OCI-LY3 (cell line): ENCODE measurements at regions not wholly inside any gene's neighbourhood (a gene's known extent, or its start where the extent isn't known, plus 50 kb on each side); places are given as distances from the start of the nearest gene placed in this dataset.
A peak's percentile ranks its signal among the peaks of the same experiment; 100 is the strongest.

Experiments used
- H2AFZ ChIP-seq: fragments of 200-600, 300-600 bp; shearing (Covaris generic); 2 replicates; pipeline ENCODE4 v1.6.0; 2014; ENCODE audit warnings: antibody characterized with exemption, low read depth, low read length
- H3K27ac ChIP-seq: fragments of 200-600, 300-600 bp; sonication (generic); 2 replicates; pipeline ENCODE4 v1.5.1; 2014; ENCODE audit warnings: mild to moderate bottlenecking, low read length, moderate library complexity, mixed read lengths
- H3K27me3 ChIP-seq: fragments of 200-600, 300-600 bp; sonication (generic); 2 replicates; pipeline ENCODE4 v1.6.1; 2014; ENCODE audit warnings: low read depth, low read length, mixed read lengths
- H3K36me3 ChIP-seq: fragments of 200-600, 300-600 bp; sonication (generic); replicated peaks from 2 replicates; pipeline ENCODE3; 2014; ENCODE audit warnings: low read depth, low read length, mixed read lengths
- H3K4me1 ChIP-seq: fragments of 300-600, 200-600 bp; sonication (generic); 2 replicates; pipeline ENCODE4 v1.6.1; 2014; ENCODE audit warnings: low read length, mixed read lengths
- H3K4me2 ChIP-seq: fragments of 200-600, 300-600 bp; sonication (generic); 2 replicates; pipeline ENCODE4 v1.6.1; 2014; ENCODE audit warnings: low read length, mixed read lengths
- H3K4me3 ChIP-seq: fragments of 300-600, 200-600 bp; sonication (generic); 2 replicates; pipeline ENCODE4 v1.5.1; 2014; ENCODE audit warnings: antibody characterized with exemption, mild to moderate bottlenecking, low read length, moderate library complexity
- H3K79me2 ChIP-seq: fragments of 300-600, 200-600 bp; shearing (Covaris generic); 2 replicates; pipeline ENCODE4 v1.6.1; 2014; ENCODE audit warnings: mild to moderate bottlenecking, low read length, mixed read lengths
- H3K9ac ChIP-seq: fragments of 300-600, 200-600 bp; shearing (Covaris generic); 2 replicates; pipeline ENCODE4 v1.6.0; 2014; ENCODE audit warnings: mild to moderate bottlenecking, low read length, moderate library complexity
- H3K9me3 ChIP-seq: fragments of 200-600, 300-600 bp; shearing (Covaris generic); 2 replicates; pipeline ENCODE4 v1.6.1; 2014; ENCODE audit warnings: low read length, mixed read lengths; ENCODE audit not compliant: insufficient read depth
- H4K20me1 ChIP-seq: fragments of 200-600, 300-600 bp; sonication (generic); 2 replicates; pipeline ENCODE4 v1.6.1; 2016; ENCODE audit warnings: low read length, mixed read lengths; ENCODE audit not compliant: insufficient read depth
- CTCF ChIP-seq: fragments of 200-600, 300-600 bp; sonication (generic); IDR thresholded peaks from 2 replicates; pipeline ENCODE4 v1.5.1; 2014; ENCODE audit warnings: antibody characterized with exemption, low read length, low read depth
- EZH2phosphoT487 ChIP-seq: fragments of 200-600 bp; shearing (Covaris generic); IDR thresholded peaks from 2 replicates; pipeline ENCODE4 v1.6.1; 2018; ENCODE audit warnings: antibody characterized with exemption, mixed run types, low read depth

DNA sequence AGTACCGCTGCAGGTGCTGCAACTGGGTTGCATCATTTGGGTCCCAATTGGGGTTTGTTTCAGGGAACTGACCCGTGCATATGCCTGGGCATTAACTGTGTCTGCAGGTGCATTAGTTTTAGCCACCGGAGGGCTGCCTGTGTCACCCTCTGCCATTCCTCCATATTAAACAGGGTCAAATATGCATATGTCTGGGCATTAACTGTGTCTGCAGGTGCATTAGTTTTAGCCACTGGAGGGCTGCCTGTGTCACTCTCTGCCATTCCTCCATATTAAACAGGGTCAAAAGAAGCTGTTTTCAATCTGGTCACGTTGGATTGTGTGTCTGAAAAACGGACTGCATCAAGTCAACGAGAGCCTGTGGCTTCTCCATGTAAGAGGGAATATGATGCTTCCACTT lies 1317.0 kb downstream of the TMEM121 start:
- H2AFZ ChIP-seq: no peak overlapping the region
- TF ChIP-seq CTCF (peak; percentile 33), EZH2phosphoT487 (no peak)
- H3K9me3 ChIP-seq: no peaks in the 10 kb centered on the region
- H3K36me3 ChIP-seq: no peaks in the 10 kb centered on the region
- H3K79me2 ChIP-seq: peaks cover 40% of the 10 kb centered on the region
- H3K27me3 ChIP-seq: no peaks in the 10 kb centered on the region
- peaks cover under 1% of the 10 kb centered on the region; the same call in 1 of the 2 replicates for H4K20me1 ChIP-seq
- peak overlapping the region; percentile 85 for H3K4me3 ChIP-seq
- H3K4me2 ChIP-seq: peak overlapping the region; percentile 93
- H3K9ac ChIP-seq: peak overlapping the region; percentile 97
- peaks cover 43% of the 10 kb centered on the region for H3K4me1 ChIP-seq
- peak overlapping the region; percentile 91 for H3K27ac ChIP-seq

- H3K4me2 ChIP-seq: peak overlapping the region; percentile 93
These were observed 1317.6 kb downstream of the TMEM121 start for GRCh38 chr14:106843951-106844483.

GRCh38 chr14:106844608-106845285 lies 1318.4 kb downstream of the TMEM121 start:
- Histone ChIP-seq H3K4me2 (peak overlapping the region; percentile 93), H3K27ac (peak overlapping the region; percentile 91), H3K36me3 (peaks cover 2% of the 10 kb centered on the region), H3K9ac (peak overlapping the region; percentile 97), H3K27me3 (no peaks in the 10 kb centered on the region), H3K4me3 (peak overlapping the region; percentile 85), H3K9me3 (no peaks in the 10 kb centered on the region), H4K20me1 (peaks cover 12% of the 10 kb centered on the region; the same call in 1 of the 2 replicates), H2AFZ (peak overlapping the region; percentile 42; the same call in 1 of the 2 replicates), H3K79me2 (peaks cover 54% of the 10 kb centered on the region), H3K4me1 (peaks cover 55% of the 10 kb centered on the region)
- TF ChIP-seq EZH2phosphoT487 (no peak), CTCF (no peak)

More at GRCh38 chr14:106843951-106844483, 1317.6 kb downstream of the TMEM121 start:
- Histone ChIP-seq H3K36me3 (peaks cover under 1% of the 10 kb centered on the region), H3K9ac (peak overlapping the region; percentile 97), H2AFZ (peak overlapping the region; percentile 42; the same call in 1 of the 2 replicates), H3K79me2 (peaks cover 46% of the 10 kb centered on the region), H3K27me3 (no peaks in the 10 kb centered on the region), H3K9me3 (no peaks in the 10 kb centered on the region), H3K27ac (peak overlapping the region; percentile 91), H4K20me1 (peaks cover 7% of the 10 kb centered on the region; the same call in 1 of the 2 replicates), H3K4me1 (peaks cover 49% of the 10 kb centered on the region), H3K4me3 (peak overlapping the region; percentile 85)
- no peak for TF ChIP-seq CTCF
- TF ChIP-seq EZH2phosphoT487: no peak

DNA sequence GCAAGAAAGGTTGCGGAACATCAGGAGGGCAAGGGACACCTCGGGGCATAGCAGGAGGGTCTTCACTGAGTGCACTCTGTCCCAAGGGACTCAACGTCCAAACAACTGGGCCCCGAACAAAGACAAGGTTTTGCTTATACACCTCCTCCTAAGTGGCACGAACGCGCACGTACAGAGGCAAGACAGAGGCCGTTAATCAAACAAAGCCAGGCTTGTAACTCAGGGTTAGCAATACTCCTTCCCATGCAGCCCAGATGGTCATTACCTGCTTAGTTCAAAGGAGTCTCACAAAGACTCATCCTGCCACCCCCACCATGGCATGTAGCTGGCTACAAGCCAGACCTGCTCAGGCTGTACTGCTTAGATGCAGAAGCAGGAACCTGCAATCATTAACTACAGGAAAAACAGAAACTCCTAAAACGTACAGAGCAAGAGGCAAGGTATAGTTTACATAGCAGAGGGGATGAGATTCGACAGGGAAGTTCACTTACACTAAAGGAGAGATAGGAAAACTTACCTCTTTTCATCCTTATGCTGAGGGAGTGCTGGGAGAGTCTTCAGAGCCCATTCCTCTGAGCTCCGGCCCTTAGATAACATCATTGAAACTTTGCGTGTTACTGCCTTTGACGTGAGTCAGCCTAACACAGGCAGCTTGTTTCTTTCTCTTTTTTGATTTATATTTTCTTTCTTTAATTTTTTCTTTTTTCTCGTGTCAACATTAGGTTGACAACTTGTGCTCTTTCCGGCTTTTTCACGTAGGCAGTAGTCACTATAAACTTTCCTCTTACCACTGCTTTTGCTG lies 1319.1 kb downstream of the TMEM121 start:
- Histone ChIP-seq H3K4me3 (peak overlapping the region; percentile 85), H3K79me2 (peaks cover 60% of the 10 kb centered on the region), H2AFZ (no peak overlapping the region), H3K4me2 (peak overlapping the region; percentile 93), H4K20me1 (peaks cover 12% of the 10 kb centered on the region; the same call in 1 of the 2 replicates), H3K27me3 (no peaks in the 10 kb centered on the region), H3K9ac (peak overlapping the region; percentile 97), H3K36me3 (peaks cover 2% of the 10 kb centered on the region), H3K9me3 (no peaks in the 10 kb centered on the region), H3K27ac (peak overlapping the region; percentile 91), H3K4me1 (peaks cover 52% of the 10 kb centered on the region)
- TF ChIP-seq CTCF (no peak), EZH2phosphoT487 (no peak)
